NCI-H2196 treated with DMSO at 0.1 percent for 48 hours (cell line): ENCODE measurements at regions not wholly inside any gene's neighbourhood (a gene's known extent, or its start where the extent isn't known, plus 50 kb on each side); places are given as distances from the start of the nearest gene placed in this dataset.
"Not testable (repeated sequence)": the region's sequence is repeated elsewhere in the genome, so short reads cannot be mapped to it uniquely, and the experiment has no call there.

Experiments used
- DNase-seq: peaks from one replicate; lab custom pipeline; 2025; ENCODE audit not compliant: unreplicated experiment; lab: John Stamatoyannopoulos, UW

DNA sequence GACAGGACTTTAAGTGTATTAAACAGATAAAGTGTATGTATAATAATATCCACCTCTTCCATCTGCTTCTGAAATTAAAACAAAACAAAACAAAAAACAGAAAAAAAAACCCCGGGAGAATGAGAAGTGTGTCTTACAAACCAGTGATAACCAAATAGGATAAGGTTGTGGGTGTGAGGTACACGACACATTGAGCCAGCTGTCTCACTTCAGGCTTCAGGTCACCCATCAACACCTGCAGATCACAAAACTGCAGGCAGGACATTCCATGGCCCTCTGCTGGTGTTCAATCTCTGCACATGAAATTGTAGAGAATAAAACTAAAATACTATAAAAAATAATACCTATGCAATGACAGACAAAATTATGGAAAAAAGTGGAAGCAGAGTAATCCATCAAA is 339.9 kb downstream of the SFMBT2 start:
- DNase-seq, result no peak

GRCh38 chr10:7069706-7070105 is 341.1 kb downstream of the SFMBT2 start:
- no peak for DNase-seq

- no peak for DNase-seq
These were observed 354.6 kb downstream of the SFMBT2 start for GRCh38 chr10:7056216-7056615.

DNA sequence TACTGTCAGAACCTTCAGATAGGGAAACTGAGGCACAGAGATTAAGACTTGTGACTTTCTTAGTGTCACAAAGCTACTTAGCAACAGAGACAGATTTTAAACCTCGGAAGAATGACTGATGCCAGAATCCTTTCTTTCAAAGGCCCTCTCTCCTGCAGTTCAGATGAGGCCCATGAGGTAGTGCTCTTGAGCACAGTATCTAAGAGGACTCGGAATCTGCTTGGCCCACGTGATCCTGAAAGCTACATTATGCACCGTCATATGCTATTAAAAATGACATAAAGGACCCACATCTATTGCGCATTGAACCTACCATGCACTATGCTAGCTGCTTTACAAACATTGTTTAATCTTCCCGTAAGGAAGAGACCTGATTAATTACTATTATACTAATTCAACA is 355.9 kb downstream of the SFMBT2 start:
- DNase-seq, result no peak

GRCh38 chr10:7053195-7053594 is 357.6 kb downstream of the SFMBT2 start:
- DNase-seq, result no peak

- not testable (repeated sequence) for DNase-seq
These were observed 360.8 kb downstream of the SFMBT2 start for GRCh38 chr10:7050024-7050423.

- no peak for DNase-seq
These were observed 362.8 kb downstream of the SFMBT2 start for GRCh38 chr10:7048061-7048460.

GRCh38 chr10:7046615-7047014 is 364.2 kb downstream of the SFMBT2 start:
- no peak for DNase-seq

GRCh38 chr10:7045891-7046599 is 364.8 kb downstream of the SFMBT2 start:
- DNase-seq, result no peak

DNA sequence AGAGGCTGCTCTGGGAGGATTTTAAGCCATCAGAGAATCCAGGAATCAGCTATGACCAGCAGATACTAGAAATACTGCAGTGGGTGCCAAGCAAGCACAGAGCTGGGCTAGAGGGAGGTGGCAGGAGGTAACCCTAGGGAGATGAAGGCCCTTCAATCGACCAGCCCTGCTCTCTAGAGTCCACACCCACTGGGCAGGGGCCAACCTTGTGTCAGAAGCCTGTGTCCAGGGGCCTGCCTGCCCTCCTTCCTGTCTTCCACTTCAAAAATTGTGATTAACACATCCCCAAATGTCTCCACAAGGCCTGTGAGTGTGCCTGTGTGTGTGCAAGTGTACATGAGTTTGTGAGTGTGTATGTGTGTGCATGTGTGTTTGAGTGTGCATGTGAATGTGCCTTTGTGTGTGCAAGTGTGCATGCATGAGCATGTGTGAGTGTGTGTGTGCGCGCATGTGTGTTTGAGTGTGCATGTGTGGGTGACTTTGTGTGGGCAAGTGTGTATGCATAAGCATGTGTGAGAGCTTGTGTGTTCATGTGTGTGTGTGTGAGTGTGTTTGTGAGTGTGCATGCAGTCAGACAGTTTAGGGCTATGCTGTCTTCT is 367.7 kb downstream of the SFMBT2 start:
- DNase-seq, result no peak

GRCh38 chr10:7042419-7043054 is 368.3 kb downstream of the SFMBT2 start:
- DNase-seq, result no peak

DNA sequence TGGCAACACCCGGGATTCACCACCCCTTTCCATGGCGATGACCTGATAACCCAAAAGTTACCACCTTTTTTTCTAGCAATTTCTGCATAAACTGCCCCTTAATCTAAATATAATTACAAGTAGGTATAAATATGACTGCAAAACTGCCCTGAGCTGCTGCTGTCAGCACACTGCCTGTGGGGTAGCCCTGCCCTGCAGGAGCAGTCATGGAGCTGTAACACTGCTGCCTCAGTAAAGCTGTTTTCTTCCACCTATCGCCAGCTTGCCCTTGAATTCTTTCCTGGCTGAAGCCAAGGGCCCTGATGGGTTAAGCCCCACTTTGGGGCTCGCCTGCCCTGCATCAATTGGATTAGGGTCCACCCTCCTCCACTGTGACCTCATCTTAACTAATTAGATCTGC is 368.8 kb downstream of the SFMBT2 start:
- DNase-seq, result no peak

DNA sequence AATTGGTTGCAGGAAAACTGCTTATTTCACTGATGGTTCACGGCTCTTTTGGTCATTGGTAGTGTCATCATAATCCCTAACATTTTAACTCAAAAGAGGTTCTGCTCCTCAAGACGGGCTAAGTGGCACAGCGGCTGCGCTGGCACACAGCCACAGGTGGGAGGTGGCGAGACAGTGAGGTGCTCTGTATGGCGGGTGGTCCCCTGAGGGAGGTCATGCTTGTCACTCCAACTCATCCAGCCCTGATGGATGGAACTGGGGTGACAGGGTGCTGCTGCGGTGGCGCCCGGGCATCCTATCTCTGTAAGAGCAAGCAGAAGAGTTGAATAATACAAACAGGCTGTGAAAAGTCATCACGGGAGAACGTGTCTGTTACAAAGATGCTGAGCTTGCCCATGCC is 370.2 kb downstream of the SFMBT2 start:
- DNase-seq, result no peak

- DNase-seq, result no peak
These were observed 371.0 kb downstream of the SFMBT2 start for GRCh38 chr10:7039859-7040258.

DNA sequence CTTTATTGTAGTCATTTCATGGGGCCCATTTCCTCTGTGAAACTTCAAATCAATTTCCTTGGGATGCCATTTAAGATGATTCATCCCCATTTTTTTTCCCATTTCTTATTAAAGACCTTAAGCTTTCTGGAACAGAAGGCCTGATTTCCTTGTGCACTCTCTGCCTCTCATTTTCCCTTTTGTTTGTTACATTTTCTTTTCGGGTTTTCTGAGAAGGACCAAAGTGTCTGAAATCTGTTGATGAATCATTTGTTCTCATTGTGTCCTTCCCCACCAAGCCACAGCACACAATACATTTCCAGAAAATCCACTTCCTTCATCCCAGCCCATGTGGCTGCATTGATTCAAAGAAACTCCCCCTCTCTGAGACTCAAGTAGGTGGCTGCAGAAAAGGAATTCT is 372.4 kb downstream of the SFMBT2 start:
- DNase-seq, result no peak

- DNase-seq, result not testable (repeated sequence)
These were observed 373.4 kb downstream of the SFMBT2 start for GRCh38 chr10:7037434-7037833.

DNA sequence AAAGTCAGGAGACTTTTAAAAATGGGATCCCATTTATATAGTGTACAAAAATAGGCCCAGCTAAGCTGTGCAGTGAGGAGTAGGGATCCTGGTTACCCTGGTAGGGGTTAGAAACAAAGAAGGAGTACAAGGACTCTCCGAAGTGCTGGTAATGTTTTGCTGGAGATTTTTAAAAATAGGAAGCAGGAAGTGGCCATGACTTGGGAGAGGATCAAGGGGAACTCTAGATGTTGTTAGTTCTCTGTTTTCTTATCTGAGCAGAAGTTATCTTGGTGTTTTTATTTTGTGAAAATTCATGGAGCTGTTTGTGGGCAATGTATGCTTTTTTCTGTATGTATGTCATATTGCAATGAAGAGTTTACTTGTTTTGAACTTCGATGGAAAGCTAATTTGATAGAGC is 373.9 kb downstream of the SFMBT2 start:
- no peak for DNase-seq

GRCh38 chr10:7035126-7035761 is 375.6 kb downstream of the SFMBT2 start:
- DNase-seq, result no peak

DNA sequence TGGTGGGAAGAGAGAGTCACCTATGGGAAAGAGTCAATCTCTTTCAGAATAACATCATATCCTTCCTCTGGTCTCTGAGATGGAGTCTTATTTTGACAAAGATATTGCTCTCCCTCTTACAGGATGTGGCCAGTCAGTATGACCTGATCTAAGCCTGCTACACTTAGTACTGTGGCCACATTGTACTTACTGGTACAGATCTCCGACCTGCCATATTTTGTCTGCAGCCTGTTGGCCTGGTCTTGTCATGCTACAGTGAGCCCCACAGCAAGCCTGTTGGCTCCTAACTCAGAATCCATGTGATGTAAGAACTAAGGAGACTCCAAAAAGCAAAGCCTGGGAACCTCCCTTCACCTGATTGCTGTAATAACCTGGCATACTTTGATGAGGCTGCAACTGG is 377.8 kb downstream of the SFMBT2 start:
- DNase-seq, result no peak

DNA sequence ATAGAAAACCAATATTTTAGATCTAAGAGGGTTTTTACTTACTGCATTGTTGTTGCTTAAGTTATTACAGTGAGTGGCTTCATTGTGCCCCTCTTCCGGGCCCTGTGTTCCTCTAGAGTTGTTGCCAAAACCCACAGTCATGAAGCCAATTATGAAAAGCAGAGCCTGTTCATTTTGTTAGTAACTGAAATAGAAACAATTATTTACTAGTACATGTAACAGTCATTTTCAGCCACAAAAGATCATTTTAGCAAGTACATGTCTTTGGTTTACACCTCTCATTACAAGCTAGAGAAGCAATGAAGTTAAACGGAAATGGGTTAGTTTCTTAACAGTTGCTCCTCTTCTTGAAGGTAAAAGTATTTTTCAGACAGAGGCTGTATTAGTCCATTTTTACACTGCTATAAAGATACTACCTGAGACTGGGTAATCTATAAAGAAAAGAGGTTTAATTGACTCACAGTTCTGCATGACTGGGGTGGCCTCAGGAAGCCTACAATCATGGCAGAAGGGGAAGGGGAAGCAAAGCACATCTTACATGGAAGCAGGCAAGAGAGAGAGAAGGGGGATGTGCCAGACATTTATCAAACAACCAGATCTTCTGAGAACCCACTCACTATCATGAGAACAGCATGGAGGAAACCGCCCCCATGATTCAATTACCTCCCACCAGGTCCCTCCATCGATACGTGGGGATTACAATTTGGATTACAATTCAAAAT is 380.5 kb downstream of the SFMBT2 start:
- DNase-seq, result no peak

DNA sequence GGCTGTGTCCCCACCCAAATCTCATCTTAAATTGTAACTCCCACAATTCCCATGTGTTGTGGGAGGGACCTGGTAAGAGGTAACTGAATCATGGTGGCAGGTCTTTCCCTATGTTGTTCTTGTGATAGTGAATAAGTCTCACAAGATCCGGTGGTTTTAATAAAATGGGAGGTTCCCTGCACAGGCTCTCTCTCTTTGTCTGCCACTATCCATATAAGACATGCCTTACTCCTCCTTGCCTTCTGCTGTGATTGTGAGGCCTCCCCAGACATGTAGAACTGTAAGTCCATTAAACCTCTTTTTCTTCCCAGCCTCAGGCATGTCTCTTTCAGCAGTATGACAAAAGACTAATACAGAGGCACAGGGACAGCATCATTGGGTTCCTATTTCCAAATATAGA is 381.2 kb downstream of the SFMBT2 start:
- no peak for DNase-seq
